HepG2 (cell line): ENCODE measurements at regions not wholly inside any gene's neighbourhood (a gene's known extent, or its start where the extent isn't known, plus 50 kb on each side); places are given as distances from the start of the nearest gene placed in this dataset.
A peak's percentile ranks its signal among the peaks of the same experiment; 100 is the strongest.

Source experiments
- ATAC-seq: fragments of 200-7000 bp; cut with Tn5 transposase; 3 replicates; pipeline ENCODE4 v1.9.1; 2020; ENCODE audit warnings: mild to moderate bottlenecking, moderate library complexity
- BruUV-seq: library from RNA; stranded (reverse); fragments of 400-500 nt; replicated peaks from 2 replicates; lab custom pipeline; 2021; lab: Mats Ljungman, UMichigan
- CTCF ChIA-PET: fragments of 300-600 bp; formaldehyde crosslinking; extraction: SDS; loops from one replicate; lab custom pipeline; 2021; ENCODE audit warnings: low total read pairs, inconsistent platforms, low intra/inter-chr PET ratio; lab: Yijun Ruan, JAX
- POLR2A ChIA-PET: fragments of 350-600 bp; sonication (Branson Sonifier 250); formaldehyde crosslinking; loops from one replicate; lab custom pipeline; 2020; ENCODE audit warnings: antibody characterized with exemption, inconsistent platforms; lab: Yijun Ruan, JAX
- DNase-seq: peaks from one replicate; pipeline ENCODE4 v3.0.0-alpha.2; 2015; ENCODE audit warnings: low spot score
- FAIRE-seq: peaks from 3 replicates; lab custom pipeline; 2011; peaks lifted over from hg19 to GRCh38; lab: Jason Lieb, UNC
- H2AFZ ChIP-seq: one replicate; pipeline ENCODE4 v1.6.1; 2011; ENCODE audit warnings: low read length, inconsistent platforms
- H3K27ac ChIP-seq: fragments of 300-600 bp; 3 replicates; pipeline ENCODE4 v1.8.0; 2011; ENCODE audit warnings: mixed run types, mild to moderate bottlenecking, mixed read lengths, low read length, inconsistent platforms; ENCODE audit not compliant: insufficient read depth; ENCODE audit errors: extremely low read length
- H3K27me3 ChIP-seq, 2 experiments: fragments of 200-600 bp in 1 of 2; 2 replicates in 1 of 2; 3 replicates in 1 of 2; pipeline versions ENCODE4 v1.6.0 to v1.8.0; 2011; ENCODE audit warnings: low read length in 2 of 2, mild to moderate bottlenecking in 2 of 2, moderate library complexity in 2 of 2, inconsistent platforms in 1 of 2; ENCODE audit not compliant: insufficient read depth in 2 of 2, control insufficient read depth in 1 of 2
- H3K36me3 ChIP-seq, 2 experiments: fragments of 200-600 bp in 1 of 2; replicated peaks in 1 of 2; 2 replicates in 1 of 2; 3 replicates in 1 of 2; pipeline versions ENCODE4 v1.5.1 to v1.8.0; 2011; ENCODE audit warnings: low read length in 2 of 2, inconsistent platforms in 1 of 2; ENCODE audit not compliant: insufficient read depth in 2 of 2, control insufficient read depth in 1 of 2
- H3K4me1 ChIP-seq: 2 replicates; pipeline ENCODE4 v1.5.1; 2012; ENCODE audit warnings: low read length, inconsistent platforms; ENCODE audit not compliant: insufficient read depth
- H3K4me2 ChIP-seq: 2 replicates; pipeline ENCODE4 v1.6.0; 2011; ENCODE audit warnings: low read depth, low read length, inconsistent platforms
- H3K4me3 ChIP-seq, 3 experiments: fragments of 200-600 bp in 1 of 3; sonication (generic), shearing (Covaris generic) in 1 of 3; replicated peaks in 1 of 3; 2 replicates each; pipeline ENCODE4 v1.5.1; 2011 to 2016; ENCODE audit warnings: low read length in 3 of 3, inconsistent platforms in 2 of 3, low read depth in 2 of 3, mild to moderate bottlenecking in 2 of 3, control low read depth in 1 of 3, mixed read lengths in 1 of 3; ENCODE audit not compliant: insufficient read depth in 1 of 3
- H3K79me2 ChIP-seq: one replicate; pipeline ENCODE4 v1.6.1; 2011; ENCODE audit warnings: low read length, inconsistent platforms; ENCODE audit not compliant: insufficient read depth
- H3K9ac ChIP-seq: 2 replicates; pipeline ENCODE4 v1.6.0; 2011; ENCODE audit warnings: mild to moderate bottlenecking, low read depth, low read length, inconsistent platforms; ENCODE audit not compliant: insufficient read depth
- H3K9me3 ChIP-seq: 2 replicates; pipeline ENCODE4 v1.5.1; 2012; ENCODE audit warnings: mild to moderate bottlenecking, low read length
- H4K20me1 ChIP-seq: 2 replicates; pipeline ENCODE4 v1.6.0; 2011; ENCODE audit warnings: inconsistent platforms, mild to moderate bottlenecking, low read length, moderate library complexity; ENCODE audit not compliant: insufficient read depth
- BRCA1 ChIP-seq: sonication (generic); formaldehyde crosslinking; IDR thresholded peaks from 2 replicates; pipeline ENCODE4 v1.4.0; 2020; ENCODE audit warnings: missing genetic modification reagents
- CTCF ChIP-seq: sonication (generic); formaldehyde crosslinking; IDR thresholded peaks from 2 replicates; pipeline ENCODE4 v1.5.0; 2020; ENCODE audit warnings: mild to moderate bottlenecking, missing genetic modification reagents, moderate library complexity
- EZH2 ChIP-seq: conservative IDR thresholded peaks from 2 replicates; pipeline ENCODE4 v1.6.1; 2012; ENCODE audit warnings: mild to moderate bottlenecking, low read depth, low read length, moderate library complexity
- KLF12 ChIP-seq: sonication (generic); formaldehyde crosslinking; IDR thresholded peaks from 2 replicates; pipeline ENCODE4 v1.4.0; 2020; ENCODE audit warnings: missing genetic modification reagents, borderline replicate concordance
- KMT2A ChIP-seq: sonication (generic); formaldehyde crosslinking; IDR thresholded peaks from 2 replicates; pipeline ENCODE4 v1.4.0; 2020; ENCODE audit warnings: missing genetic modification reagents
- NFIB ChIP-seq: sonication (generic); formaldehyde crosslinking; IDR thresholded peaks from 2 replicates; pipeline ENCODE4 v1.9.0; 2021; ENCODE audit warnings: missing genetic modification reagents, mild to moderate bottlenecking, borderline replicate concordance
- STAG1 ChIP-seq: sonication (generic); formaldehyde crosslinking; IDR thresholded peaks from 2 replicates; pipeline ENCODE4 v1.4.0; 2020; ENCODE audit warnings: missing genetic modification reagents
- ZNF615 ChIP-seq: sonication (generic); formaldehyde crosslinking; IDR thresholded peaks from 2 replicates; pipeline ENCODE4 v1.5.0; 2020; ENCODE audit warnings: mild to moderate bottlenecking, missing genetic modification reagents, borderline replicate concordance
- ZNF629 ChIP-seq: sonication (generic); formaldehyde crosslinking; conservative IDR thresholded peaks from 2 replicates; pipeline ENCODE4 v1.5.0; 2020; ENCODE audit warnings: missing genetic modification reagents
- ZNF724P ChIP-seq: sonication (generic); formaldehyde crosslinking; IDR thresholded peaks from 2 replicates; pipeline ENCODE4 v1.8.0; 2022; ENCODE audit warnings: missing genetic modification reagents, borderline replicate concordance
- ZSCAN21 ChIP-seq: sonication (generic); formaldehyde crosslinking; IDR thresholded peaks from 2 replicates; pipeline ENCODE4 v1.8.0; 2022; ENCODE audit warnings: mild to moderate bottlenecking, missing genetic modification reagents, moderate library complexity, borderline replicate concordance
- in situ Hi-C: cut with HindIII; loops from 2 replicates; pipeline ENCODE4 v1.10.0; 2017; ENCODE audit warnings: low pct_unique_long_range_greater_than_20kb; ENCODE audit not compliant: extremely low pct_ligation_motif_present
- intact Hi-C: fragments of 100-400 bp; cut with micrococcal nuclease; formaldehyde crosslinking; loops from one replicate; pipeline ENCODE4 v1.10.0; 2022; ENCODE audit not compliant: unreplicated experiment
- TF ChIP-seq, protein P1 (sequence below): sonication (generic); formaldehyde crosslinking; IDR thresholded peaks from 2 replicates; pipeline ENCODE4 v1.4.0; 2020; ENCODE audit warnings: missing genetic modification reagents

DNA sequence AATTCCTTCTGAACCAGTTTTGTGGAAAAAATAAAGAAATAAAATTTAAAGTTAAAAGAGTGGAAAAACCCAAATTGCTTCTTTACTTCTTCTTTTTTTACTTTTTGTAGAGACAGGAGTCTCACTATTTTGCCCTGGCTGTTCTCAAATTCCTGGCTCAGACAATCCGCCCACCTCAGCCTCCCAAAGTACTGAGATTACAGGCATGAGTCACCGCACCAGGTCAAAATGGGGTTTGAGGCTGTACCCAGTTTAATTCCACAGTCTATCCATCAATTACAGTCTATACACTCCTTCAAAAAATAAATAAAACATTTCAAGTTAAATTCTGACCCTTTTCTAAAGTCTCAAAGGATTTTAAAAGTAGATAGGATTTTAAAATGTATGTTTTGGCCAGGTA lies 120.3 kb downstream of the FAM161A start (continued):
- no peak for TF ChIP-seq BRCA1 (CRISPR knock-in tag)

GRCh38 chr2:61732787-61733186 lies 121.1 kb downstream of the FAM161A start:
- H4K20me1 ChIP-seq: no peaks in the 10 kb centered on the region
- no peak overlapping the region for H3K4me3 ChIP-seq
- H3K4me1 ChIP-seq: no peaks in the 10 kb centered on the region
- ChIA-PET POLR2A (no interaction called here), CTCF (no interaction called here)
- H3K27me3 ChIP-seq: peaks cover 0 to 7% of the 10 kb centered on the region in 2 experiments; a peak in 1 of 5 replicates
- H3K9ac ChIP-seq: no peak overlapping the region
- H3K27ac ChIP-seq: no peak overlapping the region
- no peak for TF ChIP-seq KLF12 (CRISPR knock-in tag)
- no peak for TF ChIP-seq KMT2A (CRISPR knock-in tag)
- TF ChIP-seq STAG1: peak; percentile 13; the same call in 1 of the 2 replicates
- 0 out of 2 replicates have a peak, but pooled peaks have one; percentile 7 for TF ChIP-seq CTCF (CRISPR knock-in tag)
- TF ChIP-seq ZNF724P (CRISPR knock-in tag): no peak
- no peak for TF ChIP-seq NFIB (CRISPR knock-in tag)
- TF ChIP-seq ZNF615 (CRISPR knock-in tag): no peak
- TF ChIP-seq ZNF629 (CRISPR knock-in tag): peak; percentile 41
- TF ChIP-seq, protein P1, sequence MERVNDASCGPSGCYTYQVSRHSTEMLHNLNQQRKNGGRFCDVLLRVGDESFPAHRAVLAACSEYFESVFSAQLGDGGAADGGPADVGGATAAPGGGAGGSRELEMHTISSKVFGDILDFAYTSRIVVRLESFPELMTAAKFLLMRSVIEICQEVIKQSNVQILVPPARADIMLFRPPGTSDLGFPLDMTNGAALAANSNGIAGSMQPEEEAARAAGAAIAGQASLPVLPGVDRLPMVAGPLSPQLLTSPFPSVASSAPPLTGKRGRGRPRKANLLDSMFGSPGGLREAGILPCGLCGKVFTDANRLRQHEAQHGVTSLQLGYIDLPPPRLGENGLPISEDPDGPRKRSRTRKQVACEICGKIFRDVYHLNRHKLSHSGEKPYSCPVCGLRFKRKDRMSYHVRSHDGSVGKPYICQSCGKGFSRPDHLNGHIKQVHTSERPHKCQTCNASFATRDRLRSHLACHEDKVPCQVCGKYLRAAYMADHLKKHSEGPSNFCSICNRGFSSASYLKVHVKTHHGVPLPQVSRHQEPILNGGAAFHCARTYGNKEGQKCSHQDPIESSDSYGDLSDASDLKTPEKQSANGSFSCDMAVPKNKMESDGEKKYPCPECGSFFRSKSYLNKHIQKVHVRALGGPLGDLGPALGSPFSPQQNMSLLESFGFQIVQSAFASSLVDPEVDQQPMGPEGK (CRISPR knock-in tag): no peak
- TF ChIP-seq EZH2: no peak
- no peak for TF ChIP-seq ZSCAN21 (CRISPR knock-in tag)
- no TSS peak for BruUV-seq
- intact Hi-C loops: no loop called here
- no peak overlapping the region for H2AFZ ChIP-seq
- no peaks in the 10 kb centered on the region for H3K79me2 ChIP-seq
- FAIRE-seq (no peak), DNase-seq (no peak), ATAC-seq (no peak)
- in situ Hi-C loops: no loop called here
- H3K9me3 ChIP-seq: no peaks in the 10 kb centered on the region
- no peaks in the 10 kb centered on the region for H3K36me3 ChIP-seq
- H3K4me2 ChIP-seq: no peak overlapping the region
